HG03342 (cell line): ENCODE measurements at regions not wholly inside any gene's neighbourhood (a gene's known extent, or its start where the extent isn't known, plus 50 kb on each side); places are given as distances from the start of the nearest gene placed in this dataset.

Source experiments
- ATAC-seq: cut with Tn5 transposase; IDR thresholded peaks from one replicate; pipeline ENCODE4 v1.9.1; 2021; ENCODE audit warnings: mild to moderate bottlenecking, moderate library complexity; ENCODE audit not compliant: unreplicated experiment

DNA sequence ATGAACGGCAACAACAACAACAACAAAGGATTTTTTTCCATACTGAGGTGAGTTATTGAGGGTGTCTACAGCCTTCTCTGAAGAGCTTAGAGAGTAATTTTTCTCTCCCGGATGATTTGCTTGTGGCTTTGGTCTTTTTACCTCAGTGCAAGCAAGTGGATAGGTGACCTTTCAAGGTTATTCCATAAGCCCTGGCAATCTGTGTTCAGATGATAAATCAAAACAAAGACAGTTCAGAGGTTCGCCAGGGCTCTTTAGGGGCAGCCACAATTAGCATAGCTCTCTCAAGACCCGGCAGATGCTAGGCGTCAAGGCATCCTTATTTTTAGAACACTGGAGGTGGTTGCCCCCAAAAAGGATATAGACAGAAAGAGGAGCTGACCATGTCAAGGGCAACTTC, 417.9 kb upstream of the C9orf72 start:
- no peak for ATAC-seq

DNA sequence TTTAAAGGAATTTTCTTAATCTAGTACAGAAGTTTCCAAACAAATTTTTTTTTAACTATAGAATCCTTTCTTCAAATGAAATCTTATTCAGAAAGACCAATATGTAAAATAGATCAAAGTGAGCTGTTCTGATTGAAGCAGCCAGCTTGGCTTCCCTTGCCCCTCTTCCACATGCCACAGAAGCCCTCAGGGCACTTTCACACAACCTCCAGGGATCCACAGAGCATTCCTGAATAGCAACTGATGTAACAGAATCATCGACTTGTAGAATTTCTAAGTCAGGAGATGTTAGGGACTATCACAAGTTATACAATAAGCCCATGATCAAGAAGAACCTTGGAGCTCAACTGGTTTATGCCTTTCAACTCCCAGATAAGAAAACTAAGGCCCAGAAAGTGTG, 427.8 kb upstream of the C9orf72 start:
- ATAC-seq: no peak

DNA sequence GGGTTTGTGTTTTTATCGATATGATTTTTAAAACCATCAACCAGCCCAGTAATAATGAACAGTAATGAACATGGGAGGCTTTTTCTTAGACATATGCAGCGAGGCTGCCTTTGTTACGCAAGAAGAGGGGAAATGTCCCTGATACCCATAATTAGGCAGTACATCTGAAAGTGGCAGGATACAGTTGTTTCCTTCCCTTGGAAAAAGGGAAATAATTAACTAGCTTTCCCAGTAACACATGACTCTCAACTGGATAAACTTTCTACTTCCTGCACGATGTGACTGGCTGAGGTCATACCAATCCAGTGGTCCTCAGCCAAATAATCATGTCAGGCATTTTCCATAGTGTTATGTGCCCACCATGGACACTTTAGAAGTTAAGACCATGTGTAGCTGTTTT, 431.6 kb upstream of the C9orf72 start:
- ATAC-seq: no peak

DNA sequence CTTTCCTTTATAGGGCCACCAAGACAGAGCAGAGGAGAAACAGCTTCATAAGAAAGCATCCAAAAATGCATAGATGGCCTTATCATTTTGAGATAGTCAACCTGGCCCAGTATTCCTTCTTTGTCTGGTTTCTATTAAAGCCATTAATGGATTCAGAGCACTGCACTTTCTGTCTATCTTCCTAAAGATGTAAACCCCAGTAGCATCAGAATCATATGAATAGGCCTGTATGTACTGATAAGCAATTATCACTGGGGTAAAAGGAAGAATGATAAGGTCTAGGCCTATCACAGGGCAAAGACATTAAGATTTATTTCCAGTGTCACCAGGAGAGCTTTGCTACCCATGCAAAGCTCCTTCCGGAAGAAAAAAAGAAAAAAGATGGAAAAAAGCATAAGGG, 432.5 kb upstream of the C9orf72 start:
- ATAC-seq: no peak

DNA sequence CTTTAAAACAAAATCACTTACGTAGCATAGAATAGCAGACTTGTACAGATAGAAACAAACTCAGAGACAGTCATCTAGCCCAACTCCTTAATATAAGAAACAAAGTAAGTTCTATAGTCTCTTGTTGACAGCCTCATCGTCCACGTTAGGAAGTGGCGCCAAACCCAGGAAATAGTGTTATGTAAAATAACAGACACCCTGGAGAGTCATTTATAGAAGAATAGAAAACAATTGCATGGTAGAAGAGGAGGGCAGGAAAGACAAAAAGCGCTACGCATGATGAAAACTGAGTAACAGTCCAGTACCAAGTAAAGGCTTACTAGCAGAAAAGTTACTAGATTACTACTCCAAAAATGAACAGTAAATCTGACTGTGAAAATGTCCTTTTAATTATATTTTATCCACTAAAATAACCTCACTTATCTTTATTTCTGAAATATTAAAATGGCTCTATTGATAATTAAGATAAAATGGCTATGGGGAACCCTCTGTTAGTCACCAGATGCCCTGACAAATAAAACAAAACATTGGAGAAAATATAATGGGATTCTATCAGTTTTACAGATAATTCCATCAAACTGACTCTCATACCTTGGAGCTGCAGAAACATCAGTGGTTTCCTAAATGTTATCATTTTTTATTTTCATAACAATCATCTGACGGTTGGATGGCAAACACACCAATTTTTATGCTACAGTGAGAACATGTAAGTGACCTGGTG, 434.0 kb upstream of the C9orf72 start:
- ATAC-seq: no peak

DNA sequence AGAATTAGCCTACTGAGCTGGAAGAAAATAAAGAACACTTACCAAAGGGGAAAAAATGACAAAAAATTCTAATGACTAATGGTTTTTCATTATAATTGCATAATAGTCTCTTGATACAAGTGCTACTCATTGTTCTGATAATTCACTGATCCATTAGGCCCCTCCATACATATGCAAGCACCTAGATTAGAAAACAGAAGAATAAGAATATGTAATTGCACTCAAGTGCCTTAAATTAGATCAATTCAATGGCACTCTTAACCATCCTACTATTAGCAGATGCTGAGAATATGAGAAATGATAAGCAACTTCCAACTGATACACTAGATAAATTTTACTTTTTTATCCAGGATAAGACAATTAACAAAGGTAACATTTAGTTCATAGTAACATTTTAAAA, 440.9 kb upstream of the C9orf72 start:
- no peak for ATAC-seq

DNA sequence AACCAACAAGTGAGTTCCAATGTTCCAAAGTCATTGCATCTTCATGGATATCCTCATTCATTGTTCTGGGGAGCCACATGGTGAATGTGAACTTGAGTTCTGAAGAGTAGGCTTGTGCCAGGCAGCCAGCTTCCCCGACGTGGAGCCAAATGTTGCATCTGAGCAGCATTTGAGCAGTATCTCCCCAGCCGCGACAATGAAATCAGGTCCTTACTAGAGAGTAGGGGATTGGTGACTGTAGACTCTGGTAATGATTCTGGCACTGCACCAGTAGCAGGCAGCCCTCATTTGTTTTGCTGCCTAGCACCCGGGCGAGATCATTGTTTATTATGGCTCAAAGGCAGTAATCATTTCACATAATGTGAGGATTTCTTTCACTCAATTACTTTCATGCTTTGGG, 451.4 kb upstream of the C9orf72 start:
- no peak for ATAC-seq

DNA sequence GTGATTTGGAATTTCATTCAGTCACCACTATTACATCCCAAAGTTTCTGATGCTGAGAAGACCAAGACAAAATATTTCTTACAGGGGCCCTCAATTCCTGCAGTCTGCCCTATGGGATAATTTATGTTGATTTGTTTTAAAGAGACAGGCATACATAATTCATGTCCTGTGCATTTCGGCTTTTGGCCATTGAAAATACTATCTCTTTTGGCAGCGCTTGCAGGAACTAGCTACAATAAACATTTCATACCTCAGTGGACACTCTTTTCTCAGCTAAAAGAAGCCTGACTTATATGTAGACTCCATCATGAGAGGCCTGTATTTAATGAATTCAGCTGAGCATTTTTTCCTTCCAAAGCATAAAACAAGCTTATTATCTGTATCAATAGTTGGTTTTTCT, 451.9 kb upstream of the C9orf72 start:
- no peak for ATAC-seq

DNA sequence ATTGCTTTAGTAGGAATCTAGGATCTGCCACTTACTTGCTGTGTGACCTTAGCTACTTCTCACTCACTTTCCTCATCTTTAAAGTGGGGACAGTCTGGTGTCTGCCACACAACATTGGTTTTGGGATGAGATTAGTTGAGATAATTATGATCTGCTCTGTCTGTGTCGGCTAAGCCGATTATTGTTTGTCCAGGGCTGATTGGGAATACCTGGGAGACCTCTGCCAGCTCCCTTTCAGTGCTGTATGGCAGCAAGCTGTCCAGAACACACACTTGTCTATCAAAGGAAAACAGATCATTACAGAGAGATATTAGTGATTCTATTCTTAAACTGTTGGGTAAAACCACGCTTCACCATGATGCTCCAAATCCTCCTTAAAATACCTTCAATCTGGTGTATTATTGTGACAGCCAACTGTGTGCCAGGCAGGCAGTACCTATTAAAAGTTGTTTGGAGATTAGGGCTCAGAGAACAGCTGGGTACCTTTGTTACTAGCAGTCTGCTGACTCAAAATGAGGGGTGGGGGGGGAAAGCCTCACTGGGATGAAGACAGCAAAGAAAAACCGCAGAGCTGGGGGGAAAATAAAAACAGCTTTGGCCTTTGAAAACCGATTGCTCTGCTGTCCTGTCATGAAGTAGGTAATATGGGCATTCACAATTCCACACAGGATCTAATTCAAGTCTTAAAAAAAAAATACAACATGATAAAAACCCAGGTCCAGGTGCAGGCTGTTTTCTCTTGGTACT, 458.4 kb upstream of the C9orf72 start:
- ATAC-seq: no peak

DNA sequence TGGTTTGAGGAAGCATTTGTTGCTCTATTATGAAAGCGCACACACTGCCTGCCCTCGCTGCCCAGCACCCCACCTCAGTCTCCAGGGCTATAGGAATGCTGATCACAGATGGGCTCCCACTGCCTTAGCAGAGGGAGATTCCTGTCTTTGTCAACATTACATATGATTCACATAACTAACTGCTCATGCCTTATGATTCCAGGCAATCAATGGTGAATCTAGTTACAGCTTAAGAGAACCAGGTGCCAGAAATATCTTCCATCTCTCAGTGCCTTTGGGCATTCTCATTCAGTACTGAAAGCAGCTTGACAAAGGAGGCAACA, 458.9 kb upstream of the C9orf72 start:
- ATAC-seq: no peak

DNA sequence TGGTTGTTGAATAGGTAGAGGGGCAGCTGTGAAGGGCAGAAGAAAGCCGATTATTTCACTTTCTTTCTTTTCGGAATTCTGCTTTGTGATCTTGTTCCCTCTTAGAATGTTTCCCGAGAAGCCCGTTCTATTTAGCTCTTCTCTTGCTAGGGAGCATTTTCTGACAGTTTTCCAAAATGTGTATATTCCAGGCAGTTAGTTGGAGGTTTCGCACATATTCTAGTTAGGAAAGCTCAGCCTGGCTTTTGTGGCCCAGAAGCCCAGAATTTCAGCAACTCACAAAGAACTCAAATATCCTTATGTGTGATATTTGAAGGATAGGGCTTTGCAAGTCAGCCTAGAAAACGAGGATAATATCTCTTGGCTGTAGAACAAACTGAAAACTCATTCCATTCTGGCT, 461.0 kb upstream of the C9orf72 start:
- no peak for ATAC-seq

DNA sequence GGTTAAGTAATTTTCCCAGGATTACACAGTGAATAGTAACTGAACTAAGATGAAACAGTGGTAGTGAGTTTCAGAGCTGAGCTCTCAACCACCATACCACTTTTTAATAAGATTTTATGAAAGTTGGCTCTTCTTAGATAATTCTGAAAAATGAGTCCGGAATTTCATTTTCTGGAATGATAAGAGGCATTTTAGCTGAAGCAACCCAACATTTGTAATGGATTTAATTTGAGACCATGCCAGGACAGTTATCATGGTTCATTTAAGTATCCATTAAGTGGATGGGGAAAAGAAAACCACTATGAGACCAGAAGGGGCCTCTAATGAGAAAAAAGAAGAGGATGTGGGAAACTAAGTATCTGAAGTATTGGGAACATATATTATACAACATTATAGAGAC, 464.7 kb upstream of the C9orf72 start:
- no peak for ATAC-seq

DNA sequence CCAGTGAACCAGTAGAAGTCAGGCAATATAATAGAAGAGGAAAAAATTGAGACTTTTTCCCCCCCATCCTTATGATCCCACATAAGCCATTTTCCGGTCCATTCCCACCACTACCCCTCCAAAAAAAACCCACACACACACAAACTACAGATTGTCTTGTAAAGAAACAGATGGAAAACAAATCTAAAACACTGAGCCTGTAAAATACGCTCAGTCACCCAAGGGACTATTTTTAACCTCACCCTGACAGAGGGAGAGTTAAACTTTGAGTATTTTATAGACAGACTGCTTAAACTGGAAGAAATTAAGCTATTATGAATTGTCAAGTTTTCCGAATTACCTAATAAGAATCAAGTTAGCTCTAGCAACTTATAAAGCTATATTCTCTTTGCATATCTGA, 471.8 kb upstream of the C9orf72 start:
- ATAC-seq: no peak

DNA sequence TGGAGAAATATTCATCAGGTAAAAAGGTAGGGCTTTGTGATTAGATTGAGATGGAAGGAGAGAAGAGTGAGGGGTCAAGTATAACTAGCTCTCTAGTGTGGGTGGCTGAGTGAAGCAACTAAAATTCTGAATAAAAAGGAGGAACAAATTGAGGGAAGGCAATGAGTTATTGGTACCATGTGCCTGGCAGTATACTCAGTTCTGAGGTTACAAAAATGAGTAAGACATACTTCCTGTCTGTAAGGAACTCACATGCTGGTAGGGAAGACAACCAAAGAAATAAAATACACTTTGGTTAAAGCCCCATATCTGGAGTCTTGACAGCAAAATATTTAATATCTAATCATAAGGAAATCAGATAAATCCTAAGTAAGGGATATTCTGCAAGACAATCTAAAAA, 476.8 kb upstream of the C9orf72 start:
- ATAC-seq: no peak

DNA sequence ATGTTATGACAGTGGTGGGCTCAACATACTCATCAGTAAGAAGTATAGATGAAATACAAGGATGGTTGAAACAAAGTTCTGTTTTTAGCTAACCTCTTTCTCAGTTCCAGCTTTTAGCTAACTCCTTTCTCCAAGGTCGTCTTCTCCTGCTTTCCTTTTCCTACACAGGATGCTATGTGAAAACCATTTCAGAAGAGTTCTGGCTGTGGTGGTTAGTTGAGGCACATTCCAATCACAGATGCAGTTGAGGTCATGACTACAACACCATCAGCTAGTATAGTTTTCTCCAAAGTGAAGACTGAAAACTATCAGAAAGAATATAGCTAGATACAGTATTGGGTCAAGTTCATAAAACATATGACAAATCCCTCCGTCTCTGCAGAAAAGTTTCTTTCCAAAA, 477.7 kb upstream of the C9orf72 start:
- ATAC-seq: no peak

DNA sequence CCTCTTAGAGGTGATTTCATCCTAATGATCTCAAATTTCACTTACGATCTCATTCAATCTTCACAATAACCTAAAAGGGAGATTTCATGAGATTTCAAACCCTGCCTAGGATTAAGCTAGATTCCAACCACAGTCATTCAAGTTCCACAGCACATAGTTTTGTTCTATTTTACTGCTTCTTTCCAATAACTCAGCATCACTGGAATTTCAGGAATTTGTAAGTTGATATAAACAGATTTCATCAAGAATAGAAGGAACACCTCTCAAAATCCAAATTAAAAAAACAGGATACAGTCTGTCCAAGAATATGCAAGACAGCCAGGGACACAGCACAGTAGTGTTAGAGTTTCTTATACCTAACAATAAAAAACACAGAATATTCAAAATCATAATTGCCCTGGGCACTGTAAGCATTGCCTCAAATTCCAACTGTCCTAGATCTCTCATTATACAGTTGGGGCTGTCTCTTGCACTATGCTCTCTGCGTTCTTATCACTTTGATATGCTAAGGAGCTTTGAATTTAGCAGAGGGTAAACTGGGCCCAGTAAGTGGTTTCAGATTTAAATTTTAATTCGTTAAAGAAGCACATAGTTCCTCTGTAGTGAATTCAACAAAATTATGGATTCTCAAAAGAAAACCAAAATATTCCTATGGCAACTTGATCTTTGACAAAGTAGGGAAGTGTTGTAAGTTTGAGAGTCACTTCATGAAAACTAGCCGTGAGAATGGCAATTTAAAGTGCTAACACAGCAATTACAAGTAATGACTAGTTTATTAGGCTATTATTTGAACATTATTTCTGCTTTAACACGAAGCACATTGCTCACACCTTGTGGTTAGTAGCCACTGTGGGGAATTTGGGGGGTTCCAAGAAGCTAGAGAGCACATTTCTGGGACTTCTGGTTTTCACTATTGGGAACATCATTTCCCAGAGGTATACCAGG, 478.6 kb upstream of the C9orf72 start:
- no peak for ATAC-seq

DNA sequence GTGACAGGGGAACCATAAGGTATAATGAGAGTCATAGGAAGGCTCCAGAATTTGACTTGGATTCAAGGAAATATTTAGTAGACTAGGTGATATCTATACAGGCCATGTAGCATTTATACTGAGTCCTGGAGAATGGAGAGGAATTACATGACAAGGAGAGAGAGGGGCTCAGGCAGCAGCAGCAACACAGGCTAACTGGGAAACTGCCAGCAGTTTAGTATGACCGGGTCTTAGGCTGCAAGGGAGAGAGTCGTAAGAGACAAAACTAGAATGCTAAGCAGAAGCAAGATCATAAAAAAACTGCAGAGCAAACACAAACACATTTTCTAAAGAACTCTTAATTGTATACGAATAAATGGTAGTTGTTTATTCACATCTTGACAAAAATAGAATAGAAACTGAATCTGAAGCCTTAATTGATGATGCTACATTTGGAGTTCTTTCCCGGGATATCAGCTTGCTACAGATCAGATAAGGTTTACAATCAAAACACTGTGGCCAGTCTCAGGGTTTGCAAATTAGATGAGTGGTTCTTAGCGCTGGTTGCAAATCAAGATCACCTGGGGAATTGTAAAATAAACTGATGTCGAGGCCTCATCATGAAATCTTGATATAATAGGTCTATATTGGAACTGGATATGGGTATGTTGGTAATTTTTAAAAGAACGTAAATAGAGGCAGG, 480.0 kb upstream of the C9orf72 start:
- no peak for ATAC-seq

DNA sequence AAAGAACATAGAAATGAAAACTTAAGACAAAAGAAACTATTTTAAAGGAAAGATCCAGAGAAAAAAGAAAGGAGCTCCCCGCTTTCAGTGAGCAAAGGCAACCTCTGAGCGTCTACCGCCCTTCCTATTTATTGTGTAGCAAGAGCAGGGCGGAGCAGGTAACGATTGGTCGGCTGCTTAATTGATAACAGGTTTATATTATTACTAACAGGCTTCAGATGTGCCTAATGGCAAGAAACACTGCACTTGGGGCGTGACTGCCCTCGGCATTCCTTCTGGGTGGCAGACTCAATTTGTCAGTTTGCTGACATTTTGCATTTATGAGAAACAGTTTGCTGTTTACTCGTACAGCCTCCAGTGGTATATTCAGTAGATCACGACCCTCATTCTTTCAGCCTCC, 482.7 kb upstream of the C9orf72 start:
- no peak for ATAC-seq

DNA sequence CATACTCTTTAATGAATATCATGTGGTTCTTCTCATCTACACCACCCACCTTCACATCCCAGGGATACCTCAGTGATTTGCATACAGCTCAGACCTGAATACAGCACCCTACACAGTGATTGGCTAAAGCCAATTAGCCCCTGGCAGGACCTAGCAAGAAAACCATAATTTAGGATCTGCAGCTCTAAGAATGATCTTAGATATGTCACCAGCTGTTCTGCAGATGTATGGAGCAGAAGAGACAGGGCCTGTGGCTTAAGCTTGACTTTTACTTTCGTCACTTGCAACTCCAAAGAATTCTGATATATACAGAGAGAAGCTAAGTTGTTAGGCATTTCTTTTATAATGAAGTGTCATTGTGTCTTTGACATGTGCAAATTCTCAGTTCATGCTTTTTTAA, 483.2 kb upstream of the C9orf72 start:
- ATAC-seq: no peak

DNA sequence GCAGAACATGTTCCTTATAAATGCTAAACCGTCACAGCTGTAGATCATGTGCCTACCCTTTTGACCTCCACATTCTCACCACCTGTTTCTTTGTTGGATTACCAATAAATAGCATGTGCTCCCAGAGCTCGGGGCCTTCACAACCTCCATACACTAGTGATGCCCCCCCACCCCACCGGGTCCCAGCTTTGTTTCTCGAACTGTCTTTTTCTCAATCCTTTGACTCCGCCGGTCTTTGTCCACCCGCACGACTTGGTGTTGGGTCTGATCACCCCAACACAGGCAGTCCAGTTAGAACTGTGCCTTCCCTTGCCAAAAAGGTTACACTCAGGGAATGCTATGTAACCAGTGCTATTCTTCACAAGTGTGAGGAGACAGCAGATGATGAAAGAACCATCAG, 485.9 kb upstream of the C9orf72 start:
- ATAC-seq: no peak

DNA sequence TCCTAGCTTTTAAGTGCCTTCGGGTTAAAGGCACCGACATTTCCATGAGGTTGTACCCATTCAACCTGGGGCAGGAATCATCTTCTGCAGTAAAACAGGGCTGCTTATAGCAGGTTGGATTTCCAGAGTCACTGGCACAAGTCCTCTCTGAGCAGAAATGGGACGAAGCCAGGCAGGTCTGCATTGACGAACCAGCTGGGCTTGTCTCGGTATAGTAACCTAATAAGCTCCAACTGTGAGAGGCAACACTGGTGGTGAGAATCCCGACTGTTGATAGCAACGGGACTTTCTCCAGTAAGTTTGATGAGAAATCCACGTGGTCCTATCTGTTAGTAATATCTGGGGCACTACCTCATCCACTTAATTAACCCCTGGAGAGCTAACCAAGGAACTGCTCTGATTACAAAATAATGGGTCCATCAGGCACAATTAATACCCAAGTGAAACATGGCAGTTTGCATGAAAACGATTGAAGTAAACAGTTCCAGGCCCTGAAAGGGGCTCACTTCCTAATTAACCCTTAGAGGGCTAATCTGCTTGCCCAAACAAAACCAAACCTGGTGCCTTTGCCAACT, 491.0 kb upstream of the C9orf72 start:
- no peak for ATAC-seq
